ENCODE measurements at regions not wholly inside any gene's neighbourhood (a gene's known extent, or its start where the extent isn't known, plus 50 kb on each side); places are given as distances from the start of the nearest gene placed in this dataset.

DNA sequence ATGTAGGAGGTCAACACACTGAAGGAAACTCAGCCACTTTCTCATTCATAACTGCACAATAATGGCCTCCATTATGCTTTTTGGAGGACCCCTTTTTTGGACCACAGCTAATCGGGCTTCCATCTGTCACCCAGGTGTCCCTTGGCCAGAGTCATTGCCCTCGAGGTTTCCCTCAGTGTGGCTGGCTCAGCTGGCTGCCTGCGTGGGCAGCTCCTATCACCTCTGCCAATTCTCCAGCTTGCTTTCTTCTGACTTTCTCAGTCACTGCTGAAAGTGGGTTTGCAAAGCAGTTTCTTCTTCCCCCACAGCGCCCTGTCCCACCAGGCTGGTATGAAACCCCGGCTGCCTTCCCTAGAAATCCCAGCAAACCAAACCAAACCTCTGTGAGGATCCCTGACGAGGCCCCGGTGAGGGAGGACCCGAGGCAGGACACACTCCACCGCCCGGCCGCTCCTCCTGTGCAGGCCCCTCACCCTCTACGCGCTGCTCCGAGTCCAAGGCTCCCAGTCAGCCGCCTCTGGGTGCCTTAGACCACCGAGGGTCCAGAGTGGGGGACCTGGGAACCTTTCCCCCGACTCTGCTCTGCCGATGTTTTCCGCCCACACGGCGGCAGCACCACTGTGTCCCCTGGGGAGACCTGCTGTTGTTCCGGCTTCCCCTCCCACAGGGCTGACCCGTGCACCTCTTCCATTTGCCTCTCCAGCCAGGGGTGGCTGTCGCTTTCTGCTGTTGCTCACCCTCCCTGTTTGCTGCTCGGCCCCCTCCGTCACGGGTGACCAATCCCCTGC, 109.5 kb downstream of the TENT4A start:
- Histone ChIP-seq H3K4me2 (no peak overlapping the region), H3K4me1 (ENCODE audit: insufficient read depth) (no peaks in the 10 kb centered on the region), H3K79me2 (no peaks in the 10 kb centered on the region), H2AFZ (no peak overlapping the region), H3K9me3 (ENCODE audit: low read depth) (no peaks in the 10 kb centered on the region), H3K27me3 (peaks cover 16% of the 10 kb centered on the region), H3K27ac (no peak overlapping the region), H3K36me3 (replicated peaks; ENCODE audit: insufficient read depth, low read depth) (no peaks in the 10 kb centered on the region), H3K4me3 (no peak overlapping the region), H3K9me2 (replicated peaks; ENCODE audit: insufficient read depth) (no peaks in the 10 kb centered on the region), H4K20me1 (ENCODE audit: insufficient read depth, poor library complexity, severe bottlenecking) (no peaks in the 10 kb centered on the region)
- 84% methylated on average over 26 of the region's 27 CpGs for WGBS (ENCODE audit: low lambda C conversion rate, missing lambda C conversion rate)
- no peak for DNase-seq (ENCODE audit: low spot score)
- no peak for TF ChIP-seq EZH2 (IDR thresholded peaks at IDR 0.05; ENCODE audit: borderline replicate concordance)
- TF ChIP-seq, protein P1, sequence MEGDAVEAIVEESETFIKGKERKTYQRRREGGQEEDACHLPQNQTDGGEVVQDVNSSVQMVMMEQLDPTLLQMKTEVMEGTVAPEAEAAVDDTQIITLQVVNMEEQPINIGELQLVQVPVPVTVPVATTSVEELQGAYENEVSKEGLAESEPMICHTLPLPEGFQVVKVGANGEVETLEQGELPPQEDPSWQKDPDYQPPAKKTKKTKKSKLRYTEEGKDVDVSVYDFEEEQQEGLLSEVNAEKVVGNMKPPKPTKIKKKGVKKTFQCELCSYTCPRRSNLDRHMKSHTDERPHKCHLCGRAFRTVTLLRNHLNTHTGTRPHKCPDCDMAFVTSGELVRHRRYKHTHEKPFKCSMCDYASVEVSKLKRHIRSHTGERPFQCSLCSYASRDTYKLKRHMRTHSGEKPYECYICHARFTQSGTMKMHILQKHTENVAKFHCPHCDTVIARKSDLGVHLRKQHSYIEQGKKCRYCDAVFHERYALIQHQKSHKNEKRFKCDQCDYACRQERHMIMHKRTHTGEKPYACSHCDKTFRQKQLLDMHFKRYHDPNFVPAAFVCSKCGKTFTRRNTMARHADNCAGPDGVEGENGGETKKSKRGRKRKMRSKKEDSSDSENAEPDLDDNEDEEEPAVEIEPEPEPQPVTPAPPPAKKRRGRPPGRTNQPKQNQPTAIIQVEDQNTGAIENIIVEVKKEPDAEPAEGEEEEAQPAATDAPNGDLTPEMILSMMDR (IDR thresholded peaks at IDR 0.05; ENCODE audit: poor library complexity), result no peak
- TF ChIP-seq EZH2phosphoT487 (IDR thresholded peaks at IDR 0.05; ENCODE audit: low read depth, severe bottlenecking, unreplicated experiment), result no peak

DNA sequence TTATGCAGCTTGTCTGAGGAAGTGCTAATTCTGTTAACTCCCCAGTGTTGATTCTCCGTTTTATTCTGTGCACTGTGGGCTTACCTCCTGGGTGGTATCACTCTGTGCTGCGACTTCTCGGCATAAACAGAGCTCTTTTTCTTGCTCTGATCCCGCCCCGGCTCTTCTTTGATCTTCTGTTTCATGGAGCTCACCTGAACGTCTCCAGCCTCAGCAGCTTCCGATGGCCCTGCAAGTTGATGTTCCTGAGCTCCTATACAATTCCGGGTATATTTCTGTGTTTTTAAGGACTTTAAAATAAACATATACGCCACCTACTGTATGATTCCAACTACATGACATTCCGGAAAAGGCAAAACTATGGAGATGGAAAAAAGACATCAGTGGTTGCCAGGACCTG, 110.8 kb downstream of the TENT4A start:
- no peak overlapping the region for H3K27ac ChIP-seq
- DNase-seq (ENCODE audit: low spot score), result no peak
- no peaks in the 10 kb centered on the region for H3K9me2 ChIP-seq (replicated peaks; ENCODE audit: insufficient read depth)
- H3K36me3 ChIP-seq (replicated peaks; ENCODE audit: insufficient read depth, low read depth), result no peaks in the 10 kb centered on the region
- H3K79me2 ChIP-seq, result no peaks in the 10 kb centered on the region
- TF ChIP-seq EZH2phosphoT487 (IDR thresholded peaks at IDR 0.05; ENCODE audit: low read depth, severe bottlenecking, unreplicated experiment) (no peak), EZH2 (IDR thresholded peaks at IDR 0.05; ENCODE audit: borderline replicate concordance) (no peak)
- TF ChIP-seq, protein P1 (IDR thresholded peaks at IDR 0.05; ENCODE audit: poor library complexity), result no peak
- no peaks in the 10 kb centered on the region for H4K20me1 ChIP-seq (ENCODE audit: insufficient read depth, poor library complexity, severe bottlenecking)
- H2AFZ ChIP-seq, result no peak overlapping the region
- no peaks in the 10 kb centered on the region for H3K4me1 ChIP-seq (ENCODE audit: insufficient read depth)
- no peaks in the 10 kb centered on the region for H3K9me3 ChIP-seq (ENCODE audit: low read depth)
- no peak overlapping the region for H3K4me3 ChIP-seq
- WGBS (ENCODE audit: low lambda C conversion rate, missing lambda C conversion rate), result 81% methylated on average over 10 of the region's 10 CpGs
- H3K4me2 ChIP-seq, result no peak overlapping the region
- H3K27me3 ChIP-seq, result peaks cover 8% of the 10 kb centered on the region

DNA sequence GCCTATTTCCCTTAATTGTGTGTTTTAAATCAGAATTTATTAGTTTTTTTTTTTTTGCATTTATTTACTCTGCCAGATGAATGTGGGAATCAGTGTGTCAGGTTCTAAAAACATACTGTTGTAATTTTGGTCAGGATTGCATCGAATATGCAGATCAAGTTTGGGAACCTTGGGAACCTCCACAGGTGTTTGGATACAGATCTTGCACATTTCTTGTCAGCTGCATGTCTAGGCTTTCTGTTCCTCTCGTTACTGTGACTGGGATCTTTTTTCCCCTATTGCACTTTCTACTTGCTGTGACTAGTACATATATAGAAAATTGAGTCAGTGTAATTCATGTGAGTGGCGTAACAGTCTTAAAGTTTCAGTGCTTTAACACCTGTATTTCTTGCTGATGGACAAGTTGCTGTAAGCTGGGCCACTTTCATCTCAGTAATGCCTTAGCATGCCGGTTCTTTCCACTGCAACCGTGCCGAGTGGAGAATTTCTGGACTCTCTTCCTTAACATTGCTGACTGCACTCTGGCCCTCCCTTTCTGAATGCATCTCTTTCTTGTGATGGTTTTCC, 112.5 kb downstream of the TENT4A start:
- no peak for DNase-seq (ENCODE audit: low spot score)
- no peaks in the 10 kb centered on the region for H3K79me2 ChIP-seq
- no peak overlapping the region for H3K4me2 ChIP-seq
- no peak overlapping the region for H3K4me3 ChIP-seq
- no peaks in the 10 kb centered on the region for H3K9me3 ChIP-seq (ENCODE audit: low read depth)
- 90% methylated on average over 6 of the region's 6 CpGs for WGBS (ENCODE audit: low lambda C conversion rate, missing lambda C conversion rate)
- no peaks in the 10 kb centered on the region for H3K4me1 ChIP-seq (ENCODE audit: insufficient read depth)
- no peaks in the 10 kb centered on the region for H3K27me3 ChIP-seq
- H4K20me1 ChIP-seq (ENCODE audit: insufficient read depth, poor library complexity, severe bottlenecking), result no peaks in the 10 kb centered on the region
- no peak overlapping the region for H3K27ac ChIP-seq
- TF ChIP-seq, protein P1 (IDR thresholded peaks at IDR 0.05; ENCODE audit: poor library complexity), result no peak
- no peak overlapping the region for H2AFZ ChIP-seq
- H3K9me2 ChIP-seq (replicated peaks; ENCODE audit: insufficient read depth), result no peaks in the 10 kb centered on the region
- no peaks in the 10 kb centered on the region for H3K36me3 ChIP-seq (replicated peaks; ENCODE audit: insufficient read depth, low read depth)
